HCT116 (cell line): ENCODE measurements at regions not wholly inside any gene's neighbourhood (a gene's known extent, or its start where the extent isn't known, plus 50 kb on each side); places are given as distances from the start of the nearest gene placed in this dataset.

Experiments used
- CEBPB ChIP-seq: IDR thresholded peaks from 2 replicates; pipeline ENCODE4 v1.6.1; 2012; ENCODE audit warnings: low read depth
- CTCF ChIP-seq, 3 experiments: fragments of 200-600 bp in 1 of 3; sonication (generic) in 1 of 3; IDR thresholded peaks in 2 of 3; conservative IDR thresholded peaks in 1 of 3; 2 replicates each; pipeline ENCODE4 v1.5.1; 2012 to 2017; ENCODE audit warnings: low read depth in 2 of 3, low read length in 2 of 3, antibody characterized with exemption in 1 of 3, borderline replicate concordance in 1 of 3, control low read depth in 1 of 3, mild to moderate bottlenecking in 1 of 3, mixed read lengths in 1 of 3, mixed run types in 1 of 3, moderate library complexity in 1 of 3; ENCODE audit not compliant: insufficient read depth in 1 of 3

GRCh38 chr20:53753880-53754459, 160.3 kb upstream of the ZNF217 start:
- no peak for TF ChIP-seq CTCF (IDR thresholded peaks at IDR 0.05 in 2 of 3, conservative IDR thresholded peaks at IDR 0.05 in 1 of 3; ENCODE audit: borderline replicate concordance in 1 of 3, insufficient read depth in 1 of 3, low read depth in 2 of 3, low read length in 2 of 3)
- TF ChIP-seq CEBPB: no peak
